ENCODE measurements at regions not wholly inside any gene's neighbourhood (a gene's known extent, or its start where the extent isn't known, plus 50 kb on each side); places are given as distances from the start of the nearest gene placed in this dataset.

DNA sequence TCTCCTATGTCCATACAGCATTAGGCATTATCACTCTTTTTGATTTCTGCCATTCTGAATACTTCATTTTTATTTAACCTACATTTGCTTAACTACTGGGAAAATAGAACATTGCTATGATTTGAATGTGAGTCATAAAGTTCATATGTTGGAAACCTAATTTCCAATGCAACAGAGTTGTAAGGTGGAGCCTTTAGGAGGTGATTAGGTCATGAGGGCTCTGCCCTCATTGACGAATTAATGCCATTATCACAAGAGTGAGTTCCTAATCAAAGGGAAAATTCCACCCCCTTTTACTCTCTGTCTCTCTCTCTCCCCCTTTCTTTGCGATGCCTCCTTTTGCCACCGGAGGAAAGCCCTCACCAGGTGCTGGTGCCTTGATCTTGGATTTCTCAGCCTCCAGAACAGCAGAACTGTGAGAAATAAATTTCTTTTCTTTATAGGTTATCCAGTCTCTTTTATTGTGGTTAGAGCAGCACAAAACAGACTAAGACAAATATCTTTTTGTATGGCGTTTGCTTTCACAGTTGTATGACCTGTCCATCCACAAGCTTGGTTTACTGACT lies 180.1 kb upstream of the ARID2 start:
- DNase-seq (ENCODE audit: low read depth in 2 of 2): no peak

GRCh38 chr12:45553204-45553603 lies 176.3 kb upstream of the ARID2 start:
- DNase-seq (ENCODE audit: low read depth in 2 of 2): no peak

GRCh38 chr12:45557016-45557415 lies 172.5 kb upstream of the ARID2 start:
- DNase-seq (ENCODE audit: low read depth in 2 of 2): no peak

DNA sequence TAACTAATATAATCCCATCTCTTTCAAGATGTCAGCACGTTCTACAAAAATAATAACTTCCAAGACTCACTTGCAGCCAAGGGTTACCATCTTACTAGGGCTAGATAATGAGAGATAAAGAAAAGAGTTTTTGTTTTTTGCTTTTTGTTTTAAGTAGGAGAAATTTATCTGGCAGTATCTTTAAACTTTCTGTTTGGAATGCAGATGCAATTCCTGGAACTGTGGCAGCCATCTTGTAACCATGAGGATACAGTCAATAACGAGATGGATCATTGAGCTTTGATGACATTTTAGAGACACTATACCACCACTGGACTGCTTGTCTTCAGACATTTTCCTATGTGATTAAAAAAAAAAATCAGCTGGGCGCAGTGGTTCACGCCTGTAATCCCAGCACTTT lies 171.2 kb upstream of the ARID2 start:
- no peak for DNase-seq (ENCODE audit: low read depth in 2 of 2)

DNA sequence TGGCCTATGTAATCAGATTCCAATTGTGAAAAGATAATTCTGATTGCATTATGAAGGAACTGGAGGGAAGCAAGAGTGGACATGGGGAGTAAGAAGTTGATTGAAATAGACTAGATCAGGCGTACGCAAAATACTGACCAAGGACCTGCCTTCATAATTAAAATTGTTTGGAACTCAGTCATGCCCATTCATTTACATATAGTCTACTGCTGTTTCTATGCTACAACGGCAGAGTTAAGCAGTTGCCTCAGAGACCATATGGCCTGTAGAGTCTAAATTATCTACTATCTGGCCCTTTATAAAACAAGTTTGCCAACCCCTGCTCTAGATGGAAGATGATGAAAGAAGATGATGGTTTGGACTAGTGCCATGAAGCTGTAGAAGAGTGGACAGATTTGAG lies 170.0 kb upstream of the ARID2 start:
- DNase-seq (ENCODE audit: low read depth in 2 of 2): no peak

GRCh38 chr12:45560689-45561088 lies 168.8 kb upstream of the ARID2 start:
- DNase-seq (ENCODE audit: low read depth in 2 of 2): no peak

GRCh38 chr12:45561488-45561887 lies 168.0 kb upstream of the ARID2 start:
- no peak for DNase-seq (ENCODE audit: low read depth in 2 of 2)

- DNase-seq (ENCODE audit: low read depth in 2 of 2): no peak
Measured at GRCh38 chr12:45565590-45565989, 163.9 kb upstream of the ARID2 start.

DNA sequence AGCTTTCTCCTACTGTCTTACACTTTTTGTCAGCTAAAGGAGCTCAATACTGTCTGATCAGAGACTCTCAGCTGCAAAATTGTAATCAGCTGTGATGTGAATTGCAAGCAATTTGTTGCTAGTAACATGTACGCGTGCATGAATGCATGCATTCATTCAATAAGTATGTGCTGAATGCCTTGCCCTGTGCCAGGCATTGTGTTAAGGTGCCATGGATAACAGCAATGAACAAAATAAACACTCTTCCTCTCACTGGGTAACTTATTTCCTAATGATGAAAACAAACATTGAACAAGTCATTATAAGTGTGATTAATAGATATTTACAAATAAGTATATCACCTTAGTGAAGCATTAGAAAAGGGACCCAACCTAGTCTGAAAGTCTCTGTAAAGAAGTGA lies 163.2 kb upstream of the ARID2 start:
- DNase-seq (ENCODE audit: low read depth in 2 of 2): no peak

DNA sequence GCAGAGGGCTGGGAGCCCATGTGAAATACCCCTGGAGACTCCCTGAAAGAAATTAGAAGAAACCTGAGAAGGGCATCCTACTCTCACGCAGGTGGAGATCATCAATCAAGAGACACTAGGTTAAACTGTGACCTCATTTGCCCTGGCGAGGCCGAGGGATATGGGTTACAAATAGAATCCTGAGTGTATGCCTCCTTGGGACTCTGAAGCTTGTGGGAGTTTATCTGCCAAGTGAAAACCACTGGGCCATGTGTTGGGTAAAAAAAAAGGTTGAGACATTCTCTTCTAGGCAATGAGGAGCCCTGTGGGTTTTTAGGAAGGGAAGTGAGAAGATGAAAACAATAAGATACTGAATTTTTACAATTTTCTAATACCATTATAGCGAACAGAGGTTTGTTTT lies 160.7 kb upstream of the ARID2 start:
- no peak for DNase-seq (ENCODE audit: low read depth in 2 of 2)

- no peak for DNase-seq (ENCODE audit: low read depth in 2 of 2)
Measured at GRCh38 chr12:45570501-45570900, 159.0 kb upstream of the ARID2 start.

GRCh38 chr12:45572114-45572513 lies 157.4 kb upstream of the ARID2 start:
- DNase-seq (ENCODE audit: low read depth in 2 of 2): no peak

GRCh38 chr12:45575417-45575816 lies 154.1 kb upstream of the ARID2 start:
- no peak for DNase-seq (ENCODE audit: low read depth in 2 of 2)

GRCh38 chr12:45575823-45576475 lies 153.6 kb upstream of the ARID2 start:
- no peak for DNase-seq (ENCODE audit: low read depth in 2 of 2)

DNA sequence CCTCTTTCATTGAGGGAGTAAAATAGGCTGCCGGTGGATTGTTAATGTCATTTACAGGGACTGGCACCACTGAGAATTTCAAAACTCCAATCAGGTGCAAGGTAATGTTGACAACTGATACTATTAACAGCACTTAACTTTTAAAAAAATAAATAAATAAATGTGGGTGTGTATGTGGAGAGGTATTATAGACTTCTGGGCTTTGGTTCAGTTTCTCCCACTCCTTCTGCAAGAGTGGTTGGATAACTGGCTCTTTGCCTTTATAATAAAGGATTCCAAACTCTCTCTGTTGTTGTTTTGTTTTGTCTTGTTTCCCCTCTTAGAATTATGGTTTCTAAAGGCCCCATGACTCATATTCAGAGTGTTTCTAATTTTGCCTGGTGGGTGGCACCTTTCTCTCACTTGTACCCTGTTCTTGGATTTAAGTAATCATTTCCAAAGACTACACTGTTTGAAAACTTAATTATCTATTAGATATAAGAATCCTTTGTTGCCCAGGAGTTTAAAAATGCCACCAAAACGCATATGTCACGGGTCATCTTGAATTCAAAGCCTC lies 151.6 kb upstream of the ARID2 start:
- DNase-seq (ENCODE audit: low read depth in 2 of 2): no peak

DNA sequence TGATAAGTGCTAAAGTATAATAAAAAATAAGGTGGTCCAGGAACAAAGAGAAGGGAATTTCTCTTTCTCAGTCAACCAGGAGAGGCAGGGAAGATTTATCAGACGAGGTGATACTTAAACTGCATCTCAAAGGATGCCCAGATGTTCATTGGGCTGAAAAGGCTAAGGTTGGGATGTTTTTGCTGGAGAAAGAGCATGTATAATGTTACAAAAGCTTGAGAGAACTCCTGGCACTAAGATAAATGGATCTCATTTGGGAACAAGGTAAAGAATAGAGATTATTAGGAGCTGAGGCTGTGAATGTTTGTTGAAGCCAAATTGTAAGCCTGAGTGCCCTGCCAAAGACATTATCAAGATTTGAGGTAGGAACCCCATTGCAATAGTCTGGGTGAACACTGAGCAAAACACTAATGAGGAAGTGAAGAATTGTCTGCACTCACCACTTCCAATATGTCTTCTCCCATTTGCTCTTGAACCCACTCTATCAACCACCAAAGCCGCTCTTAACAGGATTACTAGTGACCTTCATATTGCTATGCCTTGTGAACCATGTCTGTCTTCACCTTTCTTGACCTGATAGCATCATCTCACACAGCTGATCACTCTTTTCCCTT lies 149.0 kb upstream of the ARID2 start:
- no peak for DNase-seq (ENCODE audit: low read depth in 2 of 2)

DNA sequence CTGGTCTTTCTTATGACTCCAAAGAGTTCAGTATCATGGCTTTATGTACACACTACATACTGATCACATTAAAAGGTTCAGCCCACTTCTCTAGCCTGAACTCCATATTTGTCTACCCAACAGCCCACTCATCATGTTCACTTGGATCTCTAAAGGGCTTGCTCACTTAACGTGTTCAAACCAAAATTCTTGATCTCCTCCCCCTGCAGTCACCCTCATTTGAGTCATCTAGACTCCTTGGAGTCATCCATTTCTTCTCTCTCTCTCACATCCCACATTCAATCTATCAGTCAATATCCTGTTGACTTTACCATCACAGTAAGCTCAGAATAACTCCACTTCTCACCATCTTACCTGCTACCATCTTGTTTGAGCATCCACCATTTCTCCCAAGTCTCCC lies 148.4 kb upstream of the ARID2 start:
- no peak for DNase-seq (ENCODE audit: low read depth in 2 of 2)

GRCh38 chr12:45582536-45582935 lies 147.0 kb upstream of the ARID2 start:
- no peak for DNase-seq (ENCODE audit: low read depth in 2 of 2)

DNA sequence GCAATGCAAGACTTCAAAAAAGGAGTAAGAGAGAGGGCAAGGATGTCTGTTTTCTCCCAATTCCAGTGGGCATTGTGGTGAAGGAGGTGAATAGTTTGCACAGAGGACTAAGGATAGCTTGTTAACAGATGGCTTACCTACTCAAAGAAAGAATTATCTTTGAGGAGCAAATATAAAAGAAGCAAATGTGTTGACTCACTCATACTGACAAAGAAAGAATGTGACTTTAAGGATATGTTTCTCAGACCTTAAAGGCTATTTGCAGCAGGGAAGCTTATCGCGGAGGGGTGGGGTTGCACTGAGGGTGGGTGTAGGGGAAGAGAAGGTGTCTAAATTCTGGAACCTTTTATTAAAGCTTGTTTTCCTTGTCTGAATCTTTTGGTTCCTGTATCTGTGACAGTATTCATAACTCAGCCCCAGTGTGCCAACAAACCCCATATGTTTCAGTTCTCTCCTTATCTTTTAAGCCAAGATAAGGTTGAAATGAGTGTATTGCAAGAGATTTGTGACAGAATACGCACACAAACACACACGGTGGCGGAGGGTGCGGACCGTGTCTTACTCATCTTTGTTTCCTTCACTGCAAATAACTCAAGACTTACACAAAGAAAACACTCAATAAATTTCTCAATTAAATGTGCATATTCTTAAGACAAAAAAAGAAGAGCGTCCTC lies 146.4 kb upstream of the ARID2 start:
- DNase-seq (ENCODE audit: low read depth in 2 of 2): no peak

GRCh38 chr12:45584336-45584735 lies 145.2 kb upstream of the ARID2 start:
- DNase-seq (ENCODE audit: low read depth in 2 of 2): no peak

GRCh38 chr12:45585522-45586230 lies 143.8 kb upstream of the ARID2 start:
- DNase-seq (ENCODE audit: low read depth in 2 of 2): no peak

- DNase-seq (ENCODE audit: low read depth in 2 of 2): no peak
Measured at GRCh38 chr12:45586486-45586885, 143.0 kb upstream of the ARID2 start.
